Hematopoietic multipotent progenitor cell treated with erythropoietin and hydrocortisone succinate and interleukin-3 and kit ligand, for 6 days (in vitro differentiated cells): ENCODE measurements at regions not wholly inside any gene's neighbourhood (a gene's known extent, or its start where the extent isn't known, plus 50 kb on each side); places are given as distances from the start of the nearest gene placed in this dataset.

Experiments used
- DNase-seq: peaks from one replicate; pipeline ENCODE4 v3.0.0-alpha.2; 2015

GRCh38 chrX:23235051-23235450 is 99.6 kb upstream of the PTCHD1 start:
- no peak for DNase-seq

- DNase-seq = no peak
These were observed 88.6 kb upstream of the PTCHD1 start for GRCh38 chrX:23246001-23246400.

GRCh38 chrX:23248187-23248586 is 86.5 kb upstream of the PTCHD1 start:
- no peak for DNase-seq

- no peak for DNase-seq
These were observed 83.6 kb upstream of the PTCHD1 start for GRCh38 chrX:23251043-23251442.

GRCh38 chrX:23263892-23264291 is 70.8 kb upstream of the PTCHD1 start:
- no peak for DNase-seq

GRCh38 chrX:23269923-23270322 is 64.7 kb upstream of the PTCHD1 start:
- no peak for DNase-seq

- no peak for DNase-seq
These were observed 63.6 kb upstream of the PTCHD1 start for GRCh38 chrX:23271026-23271425.

GRCh38 chrX:23276475-23276874 is 58.2 kb upstream of the PTCHD1 start:
- DNase-seq = no peak
